ENCODE measurements at regions not wholly inside any gene's neighbourhood (a gene's known extent, or its start where the extent isn't known, plus 50 kb on each side); places are given as distances from the start of the nearest gene placed in this dataset.

DNA sequence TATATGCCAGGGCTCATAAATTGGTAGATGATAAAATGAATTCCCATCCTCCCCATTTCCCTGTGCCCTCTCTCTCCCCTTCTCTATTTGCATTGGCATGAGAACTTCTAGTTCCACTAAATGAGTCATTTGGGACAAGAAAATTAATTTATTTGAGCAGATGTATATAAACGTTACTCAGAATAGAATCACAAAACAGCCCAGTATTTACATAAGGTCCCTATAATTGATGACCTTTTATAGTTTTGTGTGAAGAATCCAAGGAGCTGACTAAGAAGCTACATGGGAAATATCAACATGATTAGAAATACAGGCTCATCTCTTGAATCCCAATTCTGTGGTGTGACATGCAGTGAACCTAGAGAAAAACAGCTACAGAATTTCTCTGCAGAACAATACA lies 617.7 kb upstream of the NR2F2 start:
- Histone ChIP-seq H3K4me2 (no peak overlapping the region), H3K9me3 (no peaks in the 10 kb centered on the region), H2AFZ (ENCODE audit: low read depth) (no peak overlapping the region; the same call in 1 of the 2 replicates), H3K4me1 (ENCODE audit: control insufficient read depth in 1 of 2, insufficient read depth in 2 of 2, low read depth in 1 of 2, low read length in 1 of 2) (no peaks in the 10 kb centered on the region; a peak in 1 of 4 replicates), H3K9me2 (no peaks in the 10 kb centered on the region), H3F3A (replicated peaks; ENCODE audit: insufficient read depth) (no peaks in the 10 kb centered on the region), H3K27me3 (ENCODE audit: insufficient read depth) (no peaks in the 10 kb centered on the region), H4K20me1 (ENCODE audit: insufficient read depth) (no peaks in the 10 kb centered on the region), H3K9ac (no peak overlapping the region), H3K4me3 (ENCODE audit: low read depth in 2 of 2, low read length in 1 of 2) (no peak overlapping the region), H3K27ac (ENCODE audit: low read depth in 2 of 2, low read length in 1 of 2) (0 out of 4 replicates have a peak overlapping the region, but pooled peaks of 1 of the 2 experiments have one; percentile 24), H3K36me3 (replicated peaks in 1 of 2; ENCODE audit: control insufficient read depth in 1 of 2, insufficient read depth in 2 of 2, low read length in 1 of 2) (no peaks in the 10 kb centered on the region), H3K79me2 (ENCODE audit: insufficient read depth) (no peaks in the 10 kb centered on the region)
- POLR2A ChIA-PET, result no interaction called here
- WGBS (ENCODE audit: low lambda C conversion rate), result 3% methylated on average over 1 of the region's 1 CpG
- CTCF ChIA-PET, result no interaction called here
- TF ChIP-seq ELF1 (IDR thresholded peaks at IDR 0.05) (no peak), POLR2AphosphoS5 (IDR thresholded peaks at IDR 0.05; ENCODE audit: low read depth, low read length) (no peak), RAD21 (IDR thresholded peaks at IDR 0.05; ENCODE audit: low read length) (no peak), MEF2A (IDR thresholded peaks at IDR 0.05; ENCODE audit: borderline replicate concordance, low read depth) (no peak), SIN3A (IDR thresholded peaks at IDR 0.05; ENCODE audit: borderline replicate concordance, low read depth, low read length) (no peak), TCF12 (IDR thresholded peaks at IDR 0.05) (no peak), GABPA (IDR thresholded peaks at IDR 0.05; ENCODE audit: low read depth) (no peak), RCOR1 (IDR thresholded peaks at IDR 0.05; ENCODE audit: low read length) (no peak), RXRA (IDR thresholded peaks at IDR 0.05; ENCODE audit: borderline replicate concordance, low read depth) (no peak), FOXM1 (IDR thresholded peaks at IDR 0.05; ENCODE audit: low read depth) (no peak), YY1 (IDR thresholded peaks at IDR 0.05; ENCODE audit: low read depth) (no peak)
- TF ChIP-seq, protein P1, sequence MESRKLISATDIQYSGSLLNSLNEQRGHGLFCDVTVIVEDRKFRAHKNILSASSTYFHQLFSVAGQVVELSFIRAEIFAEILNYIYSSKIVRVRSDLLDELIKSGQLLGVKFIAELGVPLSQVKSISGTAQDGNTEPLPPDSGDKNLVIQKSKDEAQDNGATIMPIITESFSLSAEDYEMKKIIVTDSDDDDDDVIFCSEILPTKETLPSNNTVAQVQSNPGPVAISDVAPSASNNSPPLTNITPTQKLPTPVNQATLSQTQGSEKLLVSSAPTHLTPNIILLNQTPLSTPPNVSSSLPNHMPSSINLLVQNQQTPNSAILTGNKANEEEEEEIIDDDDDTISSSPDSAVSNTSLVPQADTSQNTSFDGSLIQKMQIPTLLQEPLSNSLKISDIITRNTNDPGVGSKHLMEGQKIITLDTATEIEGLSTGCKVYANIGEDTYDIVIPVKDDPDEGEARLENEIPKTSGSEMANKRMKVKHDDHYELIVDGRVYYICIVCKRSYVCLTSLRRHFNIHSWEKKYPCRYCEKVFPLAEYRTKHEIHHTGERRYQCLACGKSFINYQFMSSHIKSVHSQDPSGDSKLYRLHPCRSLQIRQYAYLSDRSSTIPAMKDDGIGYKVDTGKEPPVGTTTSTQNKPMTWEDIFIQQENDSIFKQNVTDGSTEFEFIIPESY (IDR thresholded peaks at IDR 0.05; ENCODE audit: borderline replicate concordance, low read depth), result no peak
- DNase-seq, result no peak

DNA sequence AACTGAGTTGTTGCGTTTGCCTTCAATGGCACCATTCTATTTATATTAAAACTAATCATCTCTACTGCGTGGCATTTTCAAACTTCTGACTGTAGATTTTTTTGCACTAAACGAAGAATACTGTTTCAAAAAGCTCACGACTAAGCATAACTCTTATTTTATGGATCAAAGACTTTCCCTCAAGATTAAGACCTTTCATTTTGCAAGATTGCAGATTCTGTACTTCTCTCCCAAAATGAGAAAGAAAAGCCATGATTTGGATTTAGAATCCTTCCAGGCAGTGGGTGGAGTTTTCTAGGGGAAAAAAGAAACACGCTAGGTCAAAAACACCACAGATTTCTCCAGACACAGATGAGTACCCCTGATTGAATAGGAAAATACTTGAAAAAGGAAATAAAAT lies 617.2 kb upstream of the NR2F2 start:
- no peaks in the 10 kb centered on the region for H3K9me3 ChIP-seq

More for the DNA sequence above, 617.2 kb upstream of the NR2F2 start:
- Histone ChIP-seq H3F3A (replicated peaks; ENCODE audit: insufficient read depth) (no peaks in the 10 kb centered on the region), H2AFZ (ENCODE audit: low read depth) (no peak overlapping the region; the same call in 1 of the 2 replicates), H4K20me1 (ENCODE audit: insufficient read depth) (no peaks in the 10 kb centered on the region), H3K9ac (no peak overlapping the region), H3K79me2 (ENCODE audit: insufficient read depth) (no peaks in the 10 kb centered on the region), H3K4me1 (ENCODE audit: control insufficient read depth in 1 of 2, insufficient read depth in 2 of 2, low read depth in 1 of 2, low read length in 1 of 2) (no peaks in the 10 kb centered on the region), H3K4me3 (ENCODE audit: low read depth in 2 of 2, low read length in 1 of 2) (no peak overlapping the region), H3K27ac (ENCODE audit: low read depth in 2 of 2, low read length in 1 of 2) (0 out of 4 replicates have a peak overlapping the region, but pooled peaks of 1 of the 2 experiments have one; percentile 24), H3K36me3 (replicated peaks in 1 of 2; ENCODE audit: control insufficient read depth in 1 of 2, insufficient read depth in 2 of 2, low read length in 1 of 2) (no peaks in the 10 kb centered on the region), H3K4me2 (no peak overlapping the region), H3K27me3 (ENCODE audit: insufficient read depth) (no peaks in the 10 kb centered on the region), H3K9me2 (no peaks in the 10 kb centered on the region)
- DNase-seq, result no peak
- whole genome bisulfite sequencing (ENCODE audit: low lambda C conversion rate), result 11% methylated on average over 5 of the region's 5 CpGs
- CTCF ChIA-PET, result no interaction called here
- POLR2A ChIA-PET, result no interaction called here
- no peak for TF ChIP-seq TAF1 (IDR thresholded peaks at IDR 0.05; ENCODE audit: borderline replicate concordance, low read depth, low read length)
- TF ChIP-seq, protein P2, sequence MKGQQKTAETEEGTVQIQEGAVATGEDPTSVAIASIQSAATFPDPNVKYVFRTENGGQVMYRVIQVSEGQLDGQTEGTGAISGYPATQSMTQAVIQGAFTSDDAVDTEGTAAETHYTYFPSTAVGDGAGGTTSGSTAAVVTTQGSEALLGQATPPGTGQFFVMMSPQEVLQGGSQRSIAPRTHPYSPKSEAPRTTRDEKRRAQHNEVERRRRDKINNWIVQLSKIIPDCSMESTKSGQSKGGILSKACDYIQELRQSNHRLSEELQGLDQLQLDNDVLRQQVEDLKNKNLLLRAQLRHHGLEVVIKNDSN (IDR thresholded peaks at IDR 0.05; ENCODE audit: borderline replicate concordance, low read depth), result no peak
- TF ChIP-seq FOXM1 (IDR thresholded peaks at IDR 0.05; ENCODE audit: low read depth), result no peak
- no peak for TF ChIP-seq MEF2A (IDR thresholded peaks at IDR 0.05; ENCODE audit: borderline replicate concordance, low read depth)
- TF ChIP-seq, protein P3, sequence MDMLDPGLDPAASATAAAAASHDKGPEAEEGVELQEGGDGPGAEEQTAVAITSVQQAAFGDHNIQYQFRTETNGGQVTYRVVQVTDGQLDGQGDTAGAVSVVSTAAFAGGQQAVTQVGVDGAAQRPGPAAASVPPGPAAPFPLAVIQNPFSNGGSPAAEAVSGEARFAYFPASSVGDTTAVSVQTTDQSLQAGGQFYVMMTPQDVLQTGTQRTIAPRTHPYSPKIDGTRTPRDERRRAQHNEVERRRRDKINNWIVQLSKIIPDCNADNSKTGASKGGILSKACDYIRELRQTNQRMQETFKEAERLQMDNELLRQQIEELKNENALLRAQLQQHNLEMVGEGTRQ (IDR thresholded peaks at IDR 0.05; ENCODE audit: borderline replicate concordance, low read depth, low read length), result no peak
- no peak for TF ChIP-seq EZH2phosphoT487 (IDR thresholded peaks at IDR 0.05; ENCODE audit: borderline replicate concordance, low read depth)
- no peak for TF ChIP-seq RCOR1 (IDR thresholded peaks at IDR 0.05; ENCODE audit: low read length)
- no peak for TF ChIP-seq GABPA (IDR thresholded peaks at IDR 0.05; ENCODE audit: low read depth)
- TF ChIP-seq EP300 (IDR thresholded peaks at IDR 0.05; ENCODE audit: borderline replicate concordance in 1 of 2, low read depth in 1 of 2, low read length in 1 of 2), result no peak
- no peak for TF ChIP-seq FOSL2 (IDR thresholded peaks at IDR 0.05; ENCODE audit: borderline replicate concordance, low read depth)
